ENCODE measurements at regions not wholly inside any gene's neighbourhood (a gene's known extent, or its start where the extent isn't known, plus 50 kb on each side); places are given as distances from the start of the nearest gene placed in this dataset.

DNA sequence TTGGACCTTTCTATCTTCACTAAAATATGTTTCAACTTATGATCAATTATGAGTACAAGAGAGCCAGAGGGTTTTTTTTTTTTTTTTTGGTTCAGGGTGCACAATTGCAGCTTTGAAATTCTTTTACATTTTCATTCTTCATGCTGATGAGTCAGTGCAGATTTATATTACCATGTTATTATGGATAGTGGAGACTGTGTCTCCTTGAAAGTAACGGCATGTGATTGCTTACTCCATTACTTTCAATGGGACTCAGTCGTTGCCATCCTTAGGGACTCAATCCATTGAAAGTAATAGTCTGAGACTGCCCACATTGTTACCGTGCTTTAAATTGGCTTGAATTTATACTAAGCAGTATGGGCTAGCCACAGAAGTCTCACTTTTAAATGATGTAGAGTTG lies 286.5 kb upstream of the FANCL start:
- Histone ChIP-seq H3K36me3 (ENCODE audit: insufficient read depth in 1 of 2, low read depth in 1 of 2) (no peaks in the 10 kb centered on the region), H3K27ac (no peak overlapping the region), H3K4me3 (no peak overlapping the region), H3K4me1 (no peaks in the 10 kb centered on the region), H3K9me3 (no peaks in the 10 kb centered on the region), H3K27me3 (ENCODE audit: insufficient read depth in 3 of 3, low read length in 2 of 3) (no peaks in the 10 kb centered on the region)
- TF ChIP-seq, protein P1, sequence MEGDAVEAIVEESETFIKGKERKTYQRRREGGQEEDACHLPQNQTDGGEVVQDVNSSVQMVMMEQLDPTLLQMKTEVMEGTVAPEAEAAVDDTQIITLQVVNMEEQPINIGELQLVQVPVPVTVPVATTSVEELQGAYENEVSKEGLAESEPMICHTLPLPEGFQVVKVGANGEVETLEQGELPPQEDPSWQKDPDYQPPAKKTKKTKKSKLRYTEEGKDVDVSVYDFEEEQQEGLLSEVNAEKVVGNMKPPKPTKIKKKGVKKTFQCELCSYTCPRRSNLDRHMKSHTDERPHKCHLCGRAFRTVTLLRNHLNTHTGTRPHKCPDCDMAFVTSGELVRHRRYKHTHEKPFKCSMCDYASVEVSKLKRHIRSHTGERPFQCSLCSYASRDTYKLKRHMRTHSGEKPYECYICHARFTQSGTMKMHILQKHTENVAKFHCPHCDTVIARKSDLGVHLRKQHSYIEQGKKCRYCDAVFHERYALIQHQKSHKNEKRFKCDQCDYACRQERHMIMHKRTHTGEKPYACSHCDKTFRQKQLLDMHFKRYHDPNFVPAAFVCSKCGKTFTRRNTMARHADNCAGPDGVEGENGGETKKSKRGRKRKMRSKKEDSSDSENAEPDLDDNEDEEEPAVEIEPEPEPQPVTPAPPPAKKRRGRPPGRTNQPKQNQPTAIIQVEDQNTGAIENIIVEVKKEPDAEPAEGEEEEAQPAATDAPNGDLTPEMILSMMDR (IDR thresholded peaks at IDR 0.05) = no peak
- DNase-seq (no peak), ATAC-seq (no peak)
- WGBS, 3 donors = 33 to 45% (median 37%) methylated on average over 3 of the region's 3 CpGs
- intact Hi-C loops (cut with DNase I) = no loop called here

DNA sequence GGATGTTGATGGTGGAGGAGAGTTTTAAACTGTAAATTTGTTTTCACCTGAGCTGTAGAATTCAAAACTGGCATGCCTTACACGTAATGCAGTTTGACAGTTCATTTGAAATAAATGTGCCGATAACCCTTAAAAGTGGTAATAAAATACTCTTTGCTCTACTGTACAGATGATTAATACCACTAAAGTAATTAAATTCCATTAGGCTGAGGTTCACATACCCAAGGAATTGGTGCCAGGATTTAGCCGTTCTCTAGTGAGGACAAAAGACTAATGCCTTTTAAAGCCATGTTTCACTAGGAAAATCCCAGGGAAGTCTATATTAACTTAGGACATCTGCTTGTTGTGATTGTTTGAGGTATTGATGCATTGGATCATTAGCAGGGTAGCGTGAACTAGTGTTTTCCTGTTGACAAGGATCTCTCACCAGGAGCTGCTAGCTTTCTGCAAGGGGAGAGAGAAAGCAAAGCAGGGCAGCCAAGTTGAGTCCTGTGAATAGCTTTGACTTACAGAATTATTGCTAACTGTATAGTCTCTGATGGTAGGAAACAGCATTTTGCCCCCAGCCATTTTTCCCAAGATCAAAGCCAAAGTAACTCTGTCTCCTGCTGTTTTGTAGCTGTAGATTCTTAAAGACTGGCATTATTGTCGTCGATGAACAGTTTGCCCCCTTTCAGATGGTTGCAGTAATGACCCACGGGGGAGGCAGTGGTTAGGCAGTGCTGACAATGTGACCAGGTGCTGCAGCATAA lies 280.9 kb upstream of the FANCL start:
- Histone ChIP-seq H3K27ac (no peak overlapping the region), H3K9me3 (no peaks in the 10 kb centered on the region), H3K27me3 (ENCODE audit: insufficient read depth in 3 of 3, low read length in 2 of 3) (no peaks in the 10 kb centered on the region), H3K4me3 (no peak overlapping the region), H3K36me3 (ENCODE audit: insufficient read depth in 1 of 2, low read depth in 1 of 2) (no peaks in the 10 kb centered on the region), H3K4me1 (no peaks in the 10 kb centered on the region)
- DNase-seq (no peak), ATAC-seq (no peak)
- TF ChIP-seq, protein P1 (IDR thresholded peaks at IDR 0.05) = no peak
- 15 to 18% (median 17%) methylated on average over 7 of the region's 7 CpGs for WGBS, 3 donors
- intact Hi-C loops (cut with DNase I) = no loop called here

DNA sequence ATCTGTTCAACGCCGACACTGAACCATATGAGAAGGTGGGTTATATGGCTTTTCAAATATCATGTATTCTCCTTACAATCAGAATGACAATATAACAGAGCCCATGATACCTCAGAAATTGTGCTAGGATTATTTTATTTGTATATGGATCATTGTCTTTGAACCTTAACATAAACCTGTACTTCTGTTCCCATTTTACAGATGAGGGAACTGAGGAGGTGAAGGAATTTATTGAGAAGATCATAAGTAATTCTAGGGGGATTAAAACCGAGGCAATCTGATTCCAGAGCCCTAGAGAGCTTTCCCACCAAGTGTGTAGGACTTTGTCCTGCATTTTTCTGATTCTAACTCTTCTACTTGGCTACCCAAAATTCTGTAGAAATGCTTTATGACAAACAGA lies 279.8 kb upstream of the FANCL start:
- no peak for DNase-seq
- Histone ChIP-seq H3K4me3 (no peak overlapping the region), H3K27ac (no peak overlapping the region), H3K27me3 (ENCODE audit: insufficient read depth in 3 of 3, low read length in 2 of 3) (no peaks in the 10 kb centered on the region), H3K4me1 (no peaks in the 10 kb centered on the region), H3K36me3 (ENCODE audit: insufficient read depth in 1 of 2, low read depth in 1 of 2) (no peaks in the 10 kb centered on the region), H3K9me3 (no peaks in the 10 kb centered on the region)
- TF ChIP-seq, protein P1 (IDR thresholded peaks at IDR 0.05) = no peak
- ATAC-seq = no peak
- intact Hi-C loops (cut with DNase I) = no loop called here
- 69 to 79% (median 75%) methylated on average over 3 of the region's 3 CpGs for WGBS, 3 donors

DNA sequence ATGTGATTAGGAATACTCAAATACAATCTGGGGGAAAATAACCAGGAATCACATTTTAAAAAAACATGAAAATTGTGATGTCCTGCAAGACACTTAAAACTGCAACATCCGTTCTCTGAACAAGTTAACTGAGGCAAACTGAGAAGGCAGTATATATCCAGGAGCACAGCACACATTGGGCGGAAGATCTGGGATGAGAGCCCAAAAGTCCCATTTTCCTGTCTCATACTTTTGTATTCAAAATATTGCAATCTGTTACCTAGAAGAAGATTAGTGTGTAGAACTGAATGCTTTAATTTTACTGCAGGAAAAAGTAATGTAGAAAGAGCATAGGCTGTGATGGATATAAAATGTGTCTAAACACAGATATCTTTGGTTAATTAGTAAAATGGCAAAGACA lies 276.8 kb upstream of the FANCL start:
- Histone ChIP-seq H3K4me1 (no peaks in the 10 kb centered on the region), H3K9me3 (no peaks in the 10 kb centered on the region), H3K4me3 (no peak overlapping the region), H3K36me3 (ENCODE audit: insufficient read depth in 1 of 2, low read depth in 1 of 2) (no peaks in the 10 kb centered on the region), H3K27me3 (ENCODE audit: insufficient read depth in 3 of 3, low read length in 2 of 3) (no peaks in the 10 kb centered on the region), H3K27ac (no peak overlapping the region)
- ATAC-seq (no peak), DNase-seq (no peak)
- intact Hi-C loops (cut with DNase I) = no loop called here
- TF ChIP-seq, protein P1 (IDR thresholded peaks at IDR 0.05) = no peak
- 82 to 90% (median 83%) methylated on average over 2 of the region's 2 CpGs for WGBS, 3 donors

DNA sequence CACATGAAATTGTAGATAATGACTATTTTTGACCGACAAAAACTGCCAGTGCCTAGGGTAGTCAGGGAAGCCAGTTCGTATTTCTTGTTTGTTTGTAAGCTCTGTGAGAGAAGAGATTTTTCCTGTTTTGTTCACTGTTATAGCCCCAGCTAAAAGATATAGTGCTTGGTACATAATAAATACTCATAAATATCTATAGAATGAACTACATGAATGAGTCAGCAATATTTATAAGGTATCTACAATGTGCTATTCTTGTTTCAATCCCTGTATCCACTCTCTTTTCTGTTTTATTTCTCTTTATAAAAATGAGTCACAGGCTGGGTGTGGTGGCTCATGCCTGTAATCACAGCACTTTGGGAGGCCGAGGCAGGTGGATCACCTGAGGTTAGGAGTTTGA lies 275.6 kb upstream of the FANCL start:
- no peak for DNase-seq
- intact Hi-C loops (cut with DNase I) = no loop called here

More for the DNA sequence above, 275.6 kb upstream of the FANCL start:
- TF ChIP-seq, protein P1 (IDR thresholded peaks at IDR 0.05) = no peak
- no peak overlapping the region for H3K4me3 ChIP-seq
- no peak for ATAC-seq
- no peaks in the 10 kb centered on the region for H3K36me3 ChIP-seq (ENCODE audit: insufficient read depth in 1 of 2, low read depth in 1 of 2)
- H3K27me3 ChIP-seq (ENCODE audit: insufficient read depth in 3 of 3, low read length in 2 of 3) = no peaks in the 10 kb centered on the region
- H3K27ac ChIP-seq = no peak overlapping the region
- WGBS, 3 donors = 81 to 88% (median 87%) methylated on average over 3 of the region's 3 CpGs
- H3K9me3 ChIP-seq = no peaks in the 10 kb centered on the region
- no peaks in the 10 kb centered on the region for H3K4me1 ChIP-seq
